22Rv1 (cell line): ENCODE measurements at regions not wholly inside any gene's neighbourhood (a gene's known extent, or its start where the extent isn't known, plus 50 kb on each side); places are given as distances from the start of the nearest gene placed in this dataset.

ENCODE experiments used
- ZFX ChIP-seq: fragments of 450-650 bp; IDR thresholded peaks from 2 replicates; pipeline ENCODE4 v1.6.1; 2017; ENCODE audit warnings: antibody characterized with exemption, borderline replicate concordance
- TF ChIP-seq, protein P1 (sequence below): fragments of 450-650 bp; IDR thresholded peaks from 2 replicates; pipeline ENCODE4 v1.5.1; 2017; ENCODE audit warnings: mild to moderate bottlenecking

DNA sequence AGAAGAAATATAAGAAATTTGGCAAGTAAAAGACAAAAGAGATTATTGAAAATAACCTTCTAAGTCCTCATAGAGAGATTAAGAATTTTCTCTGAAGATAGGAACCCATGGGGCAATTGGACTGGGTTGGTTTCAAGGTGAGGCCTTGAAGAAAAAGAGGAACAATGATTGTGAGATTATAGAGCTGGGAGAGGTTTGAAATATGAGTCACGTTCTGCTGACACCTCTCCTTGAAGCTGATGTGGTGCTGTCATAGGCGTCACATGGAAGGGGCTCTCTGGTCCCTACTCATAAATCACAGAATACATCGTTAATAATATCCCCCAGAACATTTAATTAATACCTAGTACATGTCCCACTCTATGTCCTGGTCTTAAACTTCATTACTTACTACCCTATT lies 227.6 kb upstream of the PDE3A start:
- TF ChIP-seq, protein P1, sequence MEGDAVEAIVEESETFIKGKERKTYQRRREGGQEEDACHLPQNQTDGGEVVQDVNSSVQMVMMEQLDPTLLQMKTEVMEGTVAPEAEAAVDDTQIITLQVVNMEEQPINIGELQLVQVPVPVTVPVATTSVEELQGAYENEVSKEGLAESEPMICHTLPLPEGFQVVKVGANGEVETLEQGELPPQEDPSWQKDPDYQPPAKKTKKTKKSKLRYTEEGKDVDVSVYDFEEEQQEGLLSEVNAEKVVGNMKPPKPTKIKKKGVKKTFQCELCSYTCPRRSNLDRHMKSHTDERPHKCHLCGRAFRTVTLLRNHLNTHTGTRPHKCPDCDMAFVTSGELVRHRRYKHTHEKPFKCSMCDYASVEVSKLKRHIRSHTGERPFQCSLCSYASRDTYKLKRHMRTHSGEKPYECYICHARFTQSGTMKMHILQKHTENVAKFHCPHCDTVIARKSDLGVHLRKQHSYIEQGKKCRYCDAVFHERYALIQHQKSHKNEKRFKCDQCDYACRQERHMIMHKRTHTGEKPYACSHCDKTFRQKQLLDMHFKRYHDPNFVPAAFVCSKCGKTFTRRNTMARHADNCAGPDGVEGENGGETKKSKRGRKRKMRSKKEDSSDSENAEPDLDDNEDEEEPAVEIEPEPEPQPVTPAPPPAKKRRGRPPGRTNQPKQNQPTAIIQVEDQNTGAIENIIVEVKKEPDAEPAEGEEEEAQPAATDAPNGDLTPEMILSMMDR: no peak
- TF ChIP-seq ZFX: no peak
